ENCODE measurements at regions not wholly inside any gene's neighbourhood (a gene's known extent, or its start where the extent isn't known, plus 50 kb on each side); places are given as distances from the start of the nearest gene placed in this dataset.

DNA sequence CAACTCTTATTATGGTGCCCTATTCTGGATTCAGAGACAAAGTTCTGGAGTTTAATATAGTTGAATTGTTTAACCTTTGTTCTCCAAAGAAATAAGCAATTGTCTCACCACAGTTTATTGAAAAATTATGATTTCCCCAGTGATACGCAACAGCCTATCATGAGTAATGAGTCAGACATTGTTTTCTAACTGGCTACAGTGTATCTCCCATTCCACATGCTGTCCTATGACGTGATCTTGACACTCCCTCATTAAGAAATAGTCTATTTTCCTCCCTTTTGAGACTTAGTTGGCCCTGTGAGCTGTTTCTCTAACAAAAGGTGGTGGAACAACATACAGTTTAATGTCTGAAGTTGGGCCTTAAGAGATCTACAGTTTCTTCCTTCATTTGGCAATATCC lies 1290.6 kb upstream of the CDH6 start (continued):
- TF ChIP-seq, protein P1, sequence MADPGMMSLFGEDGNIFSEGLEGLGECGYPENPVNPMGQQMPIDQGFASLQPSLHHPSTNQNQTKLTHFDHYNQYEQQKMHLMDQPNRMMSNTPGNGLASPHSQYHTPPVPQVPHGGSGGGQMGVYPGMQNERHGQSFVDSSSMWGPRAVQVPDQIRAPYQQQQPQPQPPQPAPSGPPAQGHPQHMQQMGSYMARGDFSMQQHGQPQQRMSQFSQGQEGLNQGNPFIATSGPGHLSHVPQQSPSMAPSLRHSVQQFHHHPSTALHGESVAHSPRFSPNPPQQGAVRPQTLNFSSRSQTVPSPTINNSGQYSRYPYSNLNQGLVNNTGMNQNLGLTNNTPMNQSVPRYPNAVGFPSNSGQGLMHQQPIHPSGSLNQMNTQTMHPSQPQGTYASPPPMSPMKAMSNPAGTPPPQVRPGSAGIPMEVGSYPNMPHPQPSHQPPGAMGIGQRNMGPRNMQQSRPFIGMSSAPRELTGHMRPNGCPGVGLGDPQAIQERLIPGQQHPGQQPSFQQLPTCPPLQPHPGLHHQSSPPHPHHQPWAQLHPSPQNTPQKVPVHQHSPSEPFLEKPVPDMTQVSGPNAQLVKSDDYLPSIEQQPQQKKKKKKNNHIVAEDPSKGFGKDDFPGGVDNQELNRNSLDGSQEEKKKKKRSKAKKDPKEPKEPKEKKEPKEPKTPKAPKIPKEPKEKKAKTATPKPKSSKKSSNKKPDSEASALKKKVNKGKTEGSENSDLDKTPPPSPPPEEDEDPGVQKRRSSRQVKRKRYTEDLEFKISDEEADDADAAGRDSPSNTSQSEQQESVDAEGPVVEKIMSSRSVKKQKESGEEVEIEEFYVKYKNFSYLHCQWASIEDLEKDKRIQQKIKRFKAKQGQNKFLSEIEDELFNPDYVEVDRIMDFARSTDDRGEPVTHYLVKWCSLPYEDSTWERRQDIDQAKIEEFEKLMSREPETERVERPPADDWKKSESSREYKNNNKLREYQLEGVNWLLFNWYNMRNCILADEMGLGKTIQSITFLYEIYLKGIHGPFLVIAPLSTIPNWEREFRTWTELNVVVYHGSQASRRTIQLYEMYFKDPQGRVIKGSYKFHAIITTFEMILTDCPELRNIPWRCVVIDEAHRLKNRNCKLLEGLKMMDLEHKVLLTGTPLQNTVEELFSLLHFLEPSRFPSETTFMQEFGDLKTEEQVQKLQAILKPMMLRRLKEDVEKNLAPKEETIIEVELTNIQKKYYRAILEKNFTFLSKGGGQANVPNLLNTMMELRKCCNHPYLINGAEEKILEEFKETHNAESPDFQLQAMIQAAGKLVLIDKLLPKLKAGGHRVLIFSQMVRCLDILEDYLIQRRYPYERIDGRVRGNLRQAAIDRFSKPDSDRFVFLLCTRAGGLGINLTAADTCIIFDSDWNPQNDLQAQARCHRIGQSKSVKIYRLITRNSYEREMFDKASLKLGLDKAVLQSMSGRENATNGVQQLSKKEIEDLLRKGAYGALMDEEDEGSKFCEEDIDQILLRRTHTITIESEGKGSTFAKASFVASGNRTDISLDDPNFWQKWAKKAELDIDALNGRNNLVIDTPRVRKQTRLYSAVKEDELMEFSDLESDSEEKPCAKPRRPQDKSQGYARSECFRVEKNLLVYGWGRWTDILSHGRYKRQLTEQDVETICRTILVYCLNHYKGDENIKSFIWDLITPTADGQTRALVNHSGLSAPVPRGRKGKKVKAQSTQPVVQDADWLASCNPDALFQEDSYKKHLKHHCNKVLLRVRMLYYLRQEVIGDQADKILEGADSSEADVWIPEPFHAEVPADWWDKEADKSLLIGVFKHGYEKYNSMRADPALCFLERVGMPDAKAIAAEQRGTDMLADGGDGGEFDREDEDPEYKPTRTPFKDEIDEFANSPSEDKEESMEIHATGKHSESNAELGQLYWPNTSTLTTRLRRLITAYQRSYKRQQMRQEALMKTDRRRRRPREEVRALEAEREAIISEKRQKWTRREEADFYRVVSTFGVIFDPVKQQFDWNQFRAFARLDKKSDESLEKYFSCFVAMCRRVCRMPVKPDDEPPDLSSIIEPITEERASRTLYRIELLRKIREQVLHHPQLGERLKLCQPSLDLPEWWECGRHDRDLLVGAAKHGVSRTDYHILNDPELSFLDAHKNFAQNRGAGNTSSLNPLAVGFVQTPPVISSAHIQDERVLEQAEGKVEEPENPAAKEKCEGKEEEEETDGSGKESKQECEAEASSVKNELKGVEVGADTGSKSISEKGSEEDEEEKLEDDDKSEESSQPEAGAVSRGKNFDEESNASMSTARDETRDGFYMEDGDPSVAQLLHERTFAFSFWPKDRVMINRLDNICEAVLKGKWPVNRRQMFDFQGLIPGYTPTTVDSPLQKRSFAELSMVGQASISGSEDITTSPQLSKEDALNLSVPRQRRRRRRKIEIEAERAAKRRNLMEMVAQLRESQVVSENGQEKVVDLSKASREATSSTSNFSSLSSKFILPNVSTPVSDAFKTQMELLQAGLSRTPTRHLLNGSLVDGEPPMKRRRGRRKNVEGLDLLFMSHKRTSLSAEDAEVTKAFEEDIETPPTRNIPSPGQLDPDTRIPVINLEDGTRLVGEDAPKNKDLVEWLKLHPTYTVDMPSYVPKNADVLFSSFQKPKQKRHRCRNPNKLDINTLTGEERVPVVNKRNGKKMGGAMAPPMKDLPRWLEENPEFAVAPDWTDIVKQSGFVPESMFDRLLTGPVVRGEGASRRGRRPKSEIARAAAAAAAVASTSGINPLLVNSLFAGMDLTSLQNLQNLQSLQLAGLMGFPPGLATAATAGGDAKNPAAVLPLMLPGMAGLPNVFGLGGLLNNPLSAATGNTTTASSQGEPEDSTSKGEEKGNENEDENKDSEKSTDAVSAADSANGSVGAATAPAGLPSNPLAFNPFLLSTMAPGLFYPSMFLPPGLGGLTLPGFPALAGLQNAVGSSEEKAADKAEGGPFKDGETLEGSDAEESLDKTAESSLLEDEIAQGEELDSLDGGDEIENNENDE (IDR thresholded peaks at IDR 0.05; ENCODE audit: insufficient replicate concordance, low read length): no peak
- TF ChIP-seq, protein P2, sequence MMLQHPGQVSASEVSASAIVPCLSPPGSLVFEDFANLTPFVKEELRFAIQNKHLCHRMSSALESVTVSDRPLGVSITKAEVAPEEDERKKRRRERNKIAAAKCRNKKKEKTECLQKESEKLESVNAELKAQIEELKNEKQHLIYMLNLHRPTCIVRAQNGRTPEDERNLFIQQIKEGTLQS (IDR thresholded peaks at IDR 0.05; ENCODE audit: insufficient read depth, low read depth, low read length): no peak
- TF ChIP-seq TAF1 (IDR thresholded peaks at IDR 0.05; ENCODE audit: low read depth, low read length) (no peak), JUND (IDR thresholded peaks at IDR 0.05; ENCODE audit: low read length) (no peak), NRF1 (IDR thresholded peaks at IDR 0.05; ENCODE audit: low read depth, low read length) (no peak), CREB1 (IDR thresholded peaks at IDR 0.05) (no peak), GABPA (IDR thresholded peaks at IDR 0.05; ENCODE audit: borderline replicate concordance, insufficient read depth, low read length) (no peak), JUN (IDR thresholded peaks at IDR 0.05; ENCODE audit: low read depth, low read length) (no peak)
- TF ChIP-seq, protein P3, sequence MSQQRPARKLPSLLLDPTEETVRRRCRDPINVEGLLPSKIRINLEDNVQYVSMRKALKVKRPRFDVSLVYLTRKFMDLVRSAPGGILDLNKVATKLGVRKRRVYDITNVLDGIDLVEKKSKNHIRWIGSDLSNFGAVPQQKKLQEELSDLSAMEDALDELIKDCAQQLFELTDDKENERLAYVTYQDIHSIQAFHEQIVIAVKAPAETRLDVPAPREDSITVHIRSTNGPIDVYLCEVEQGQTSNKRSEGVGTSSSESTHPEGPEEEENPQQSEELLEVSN (IDR thresholded peaks at IDR 0.05): no peak
- TF ChIP-seq, protein P4, sequence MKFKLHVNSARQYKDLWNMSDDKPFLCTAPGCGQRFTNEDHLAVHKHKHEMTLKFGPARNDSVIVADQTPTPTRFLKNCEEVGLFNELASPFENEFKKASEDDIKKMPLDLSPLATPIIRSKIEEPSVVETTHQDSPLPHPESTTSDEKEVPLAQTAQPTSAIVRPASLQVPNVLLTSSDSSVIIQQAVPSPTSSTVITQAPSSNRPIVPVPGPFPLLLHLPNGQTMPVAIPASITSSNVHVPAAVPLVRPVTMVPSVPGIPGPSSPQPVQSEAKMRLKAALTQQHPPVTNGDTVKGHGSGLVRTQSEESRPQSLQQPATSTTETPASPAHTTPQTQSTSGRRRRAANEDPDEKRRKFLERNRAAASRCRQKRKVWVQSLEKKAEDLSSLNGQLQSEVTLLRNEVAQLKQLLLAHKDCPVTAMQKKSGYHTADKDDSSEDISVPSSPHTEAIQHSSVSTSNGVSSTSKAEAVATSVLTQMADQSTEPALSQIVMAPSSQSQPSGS (IDR thresholded peaks at IDR 0.05; ENCODE audit: low read length): no peak

Data from H1 (cell line).